IgD-negative memory B cell (primary cell): ENCODE measurements at regions not wholly inside any gene's neighbourhood (a gene's known extent, or its start where the extent isn't known, plus 50 kb on each side); places are given as distances from the start of the nearest gene placed in this dataset.

Source experiments
- H3K27ac Mint-ChIP-seq, 3 donors: one replicate each; pipeline ENCODE4 v1.8.0; 2020 to 2022; ENCODE audit warnings: mild to moderate bottlenecking in 3 of 3, mixed read lengths in 3 of 3, moderate library complexity in 1 of 3
- H3K27me3 Mint-ChIP-seq: one replicate; pipeline ENCODE4 v1.8.0; 2021; ENCODE audit warnings: mixed read lengths
- H3K36me3 Mint-ChIP-seq: one replicate; pipeline ENCODE4 v1.8.0; 2020; ENCODE audit warnings: mild to moderate bottlenecking, mixed read lengths
- H3K4me1 Mint-ChIP-seq, 3 donors: one replicate each; pipeline ENCODE4 v1.8.0; 2020 to 2022; ENCODE audit warnings: mixed read lengths in 3 of 3, mild to moderate bottlenecking in 1 of 3
- H3K4me3 Mint-ChIP-seq, 4 donors: one replicate each; pipeline ENCODE4 v1.8.0; 2020 to 2022; ENCODE audit warnings: mild to moderate bottlenecking in 4 of 4, mixed read lengths in 4 of 4, moderate library complexity in 3 of 4
- H3K9me3 Mint-ChIP-seq, 3 donors: one replicate each; pipeline ENCODE4 v1.8.0; 2020 to 2021; ENCODE audit warnings: mixed read lengths in 3 of 3, mild to moderate bottlenecking in 1 of 3

- Mint-ChIP-seq H3K9me3 (peaks cover 0 to 3% (median 0%) of the 10 kb centered on the region in 3 donors), H3K27me3 (peaks cover 8% of the 10 kb centered on the region), H3K4me1 (no peaks in the 10 kb centered on the region), H3K36me3 (no peaks in the 10 kb centered on the region), H3K27ac (no peak overlapping the region), H3K4me3 (no peak overlapping the region)
Observed at GRCh38 chr9:2984491-2984890, 140.6 kb upstream of the PUM3 start.

DNA sequence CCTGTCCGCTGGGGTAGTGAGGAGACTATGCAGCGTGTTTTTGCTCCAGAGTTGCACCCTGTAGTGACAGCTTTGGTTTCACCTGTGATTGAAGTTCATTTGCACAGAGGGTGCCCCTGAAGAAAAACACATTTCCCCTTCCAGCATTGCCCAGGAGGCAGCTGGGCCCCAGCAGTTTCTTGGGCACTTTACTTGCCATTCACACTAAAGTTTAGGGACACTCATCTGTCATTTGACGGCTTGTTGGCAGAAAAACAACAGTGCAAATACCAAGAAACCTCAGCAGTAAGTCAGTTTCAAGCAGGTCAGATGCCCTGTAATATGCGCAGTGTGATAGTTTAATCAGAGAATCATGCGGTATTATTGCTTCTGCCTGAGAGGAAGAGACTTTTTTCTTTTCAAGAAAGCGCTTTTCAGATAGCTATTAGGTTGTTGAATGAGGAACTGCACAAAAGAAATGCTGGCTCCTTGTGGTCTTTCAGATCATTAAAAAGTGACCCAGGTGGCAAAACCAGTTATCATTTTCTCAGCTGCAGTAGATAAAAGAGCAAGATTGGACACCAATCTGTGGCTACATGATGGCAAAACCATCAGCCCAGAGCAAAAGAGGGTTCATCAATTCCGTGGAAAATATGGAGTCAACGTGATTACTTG lies 136.2 kb upstream of the PUM3 start:
- H3K36me3 Mint-ChIP-seq = no peaks in the 10 kb centered on the region
- H3K27me3 Mint-ChIP-seq = peaks cover 1% of the 10 kb centered on the region
- H3K4me1 Mint-ChIP-seq = no peaks in the 10 kb centered on the region
- H3K27ac Mint-ChIP-seq = no peak overlapping the region
- no peak overlapping the region for H3K4me3 Mint-ChIP-seq
- H3K9me3 Mint-ChIP-seq = peaks cover 0 to 3% (median 3%) of the 10 kb centered on the region in 3 donors

DNA sequence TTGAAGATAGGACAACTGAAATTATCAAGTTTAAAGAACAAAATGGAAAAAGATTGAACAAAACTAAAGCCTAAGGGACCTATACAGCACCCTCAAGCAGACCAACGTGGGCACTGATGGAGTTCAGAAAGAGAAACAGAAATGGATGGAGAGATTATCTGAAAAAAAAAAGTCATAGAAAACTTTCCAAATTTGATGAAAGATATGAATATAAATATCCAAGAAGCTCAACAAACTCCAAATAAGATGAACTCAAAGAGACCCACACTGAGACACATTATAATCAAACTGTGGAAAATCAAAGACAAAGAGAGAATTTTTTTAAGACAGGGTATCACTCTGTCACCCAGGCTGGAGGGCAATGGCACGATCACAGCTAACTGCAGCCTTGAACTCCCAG lies 128.6 kb upstream of the PUM3 start:
- H3K27ac Mint-ChIP-seq = no peak overlapping the region
- no peaks in the 10 kb centered on the region for H3K27me3 Mint-ChIP-seq
- peaks cover 2 to 17% (median 16%) of the 10 kb centered on the region in 3 donors for H3K9me3 Mint-ChIP-seq
- no peaks in the 10 kb centered on the region for H3K4me1 Mint-ChIP-seq
- H3K4me3 Mint-ChIP-seq = no peak overlapping the region
- H3K36me3 Mint-ChIP-seq = no peaks in the 10 kb centered on the region

- H3K27me3 Mint-ChIP-seq = peaks cover 2% of the 10 kb centered on the region
- peaks cover 2 to 16% (median 13%) of the 10 kb centered on the region in 3 donors for H3K9me3 Mint-ChIP-seq
- H3K36me3 Mint-ChIP-seq = no peaks in the 10 kb centered on the region
- no peak overlapping the region for H3K4me3 Mint-ChIP-seq
- H3K27ac Mint-ChIP-seq = no peak overlapping the region
- H3K4me1 Mint-ChIP-seq = no peaks in the 10 kb centered on the region
Observed at GRCh38 chr9:2970864-2971263, 127.0 kb upstream of the PUM3 start.

DNA sequence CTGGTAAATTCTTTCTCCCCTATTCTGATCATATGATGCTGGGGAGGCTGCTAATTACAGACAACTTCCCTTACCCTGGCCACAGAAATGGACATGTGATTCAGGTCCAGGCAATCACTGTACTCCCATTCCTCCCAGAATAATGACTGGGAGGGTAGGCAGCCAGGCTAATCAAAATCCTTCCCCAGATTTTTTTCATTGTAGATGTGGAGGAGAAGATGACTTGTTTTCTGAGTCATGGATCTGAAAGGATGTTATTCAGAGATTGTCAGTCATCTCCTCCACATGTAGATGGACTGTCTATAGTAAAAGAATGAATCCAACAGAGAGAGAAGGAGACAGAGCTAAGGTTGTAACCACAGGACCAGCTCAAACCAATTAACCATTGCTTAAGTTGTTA lies 123.9 kb upstream of the PUM3 start:
- Mint-ChIP-seq H3K4me1 (no peaks in the 10 kb centered on the region), H3K9me3 (peaks cover 0 to 13% (median 11%) of the 10 kb centered on the region in 3 donors), H3K4me3 (no peak overlapping the region), H3K27me3 (peaks cover 4% of the 10 kb centered on the region), H3K36me3 (no peaks in the 10 kb centered on the region), H3K27ac (no peak overlapping the region)

DNA sequence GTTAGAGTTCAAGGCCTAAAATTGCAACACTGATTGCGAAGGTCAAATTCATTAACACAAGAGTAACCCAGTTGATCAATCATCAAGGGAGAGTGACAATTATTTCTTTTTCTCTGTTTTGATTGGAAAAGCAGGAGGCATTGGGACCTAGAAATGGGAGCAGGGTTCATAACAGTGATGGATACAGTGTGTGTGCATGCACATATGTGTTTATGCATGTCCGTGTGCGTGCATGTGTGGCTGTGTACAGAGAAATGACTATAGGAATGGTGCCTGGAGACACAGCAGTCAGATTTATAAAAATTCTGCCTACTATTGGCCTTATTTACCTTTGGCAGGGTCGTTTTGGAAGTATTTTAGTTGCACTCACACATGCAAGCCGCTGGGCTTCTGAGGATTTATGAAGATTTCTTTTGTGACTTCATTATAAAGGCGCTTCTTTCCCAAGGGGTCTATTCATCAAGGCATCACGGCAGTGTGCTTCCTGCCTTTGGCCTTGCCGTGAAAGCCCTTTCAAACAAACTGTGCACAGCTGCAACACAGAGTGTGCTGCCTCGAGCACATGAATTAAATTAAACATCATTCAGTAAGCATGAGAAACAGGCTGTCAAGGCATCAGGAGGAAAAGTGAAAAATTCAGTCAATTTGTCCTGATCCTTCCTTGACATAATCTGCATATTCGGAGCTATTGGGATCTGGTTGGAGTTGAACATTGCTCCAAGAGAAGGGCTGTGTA lies 122.8 kb upstream of the PUM3 start:
- Mint-ChIP-seq H3K27me3 (peaks cover 4% of the 10 kb centered on the region), H3K27ac (no peak overlapping the region), H3K36me3 (no peaks in the 10 kb centered on the region), H3K4me1 (no peaks in the 10 kb centered on the region), H3K9me3 (peaks cover 0 to 6% (median 5%) of the 10 kb centered on the region in 3 donors), H3K4me3 (no peak overlapping the region)

DNA sequence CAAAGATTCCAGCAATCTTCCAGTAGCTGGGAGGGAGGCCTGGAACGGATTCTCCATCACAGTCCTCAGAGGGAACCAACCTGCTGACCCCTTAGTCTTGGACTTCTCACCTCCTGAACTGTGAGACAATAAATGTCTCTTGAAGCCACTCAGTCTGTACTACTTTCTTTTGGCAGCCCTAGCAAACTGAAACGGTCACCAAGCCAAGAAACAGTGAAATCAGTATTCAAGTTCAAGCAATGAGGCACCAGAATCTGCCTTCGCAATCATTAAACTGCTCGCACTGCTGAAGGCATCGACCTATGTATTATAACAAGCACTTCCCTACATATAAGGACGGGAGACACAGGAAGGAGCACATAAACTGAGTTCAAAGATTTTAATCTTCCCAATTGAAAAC lies 120.6 kb upstream of the PUM3 start:
- H3K9me3 Mint-ChIP-seq = peaks cover 0 to 2% (median 0%) of the 10 kb centered on the region in 3 donors
- no peaks in the 10 kb centered on the region for H3K4me1 Mint-ChIP-seq
- no peaks in the 10 kb centered on the region for H3K36me3 Mint-ChIP-seq
- H3K4me3 Mint-ChIP-seq = no peak overlapping the region
- no peak overlapping the region for H3K27ac Mint-ChIP-seq
- H3K27me3 Mint-ChIP-seq = peaks cover 4% of the 10 kb centered on the region

DNA sequence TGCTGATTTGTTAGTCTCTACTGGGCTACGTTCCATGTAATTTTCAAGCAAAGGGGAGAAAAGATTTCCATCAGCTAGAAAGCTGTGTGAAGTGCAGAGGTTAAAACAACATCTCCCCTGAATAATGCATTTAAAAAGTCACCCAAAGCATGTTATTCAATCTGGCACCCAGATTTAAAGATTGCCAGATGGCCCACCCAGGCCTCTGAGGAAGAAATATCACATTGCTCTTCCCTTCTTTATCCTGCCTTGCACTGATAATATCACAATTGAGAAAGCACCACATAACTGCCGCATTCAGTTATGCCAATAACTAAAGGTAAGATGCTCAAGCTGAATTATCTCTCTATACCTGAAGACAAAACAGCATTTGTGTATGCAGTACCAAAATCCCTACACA lies 119.4 kb upstream of the PUM3 start:
- Mint-ChIP-seq H3K27ac (no peak overlapping the region), H3K27me3 (peaks cover 5% of the 10 kb centered on the region), H3K36me3 (no peaks in the 10 kb centered on the region), H3K4me1 (no peaks in the 10 kb centered on the region), H3K4me3 (no peak overlapping the region), H3K9me3 (peaks cover 0 to 1% (median 0%) of the 10 kb centered on the region in 3 donors)

- peaks cover 7% of the 10 kb centered on the region for H3K27me3 Mint-ChIP-seq
- no peaks in the 10 kb centered on the region for H3K9me3 Mint-ChIP-seq
- H3K4me3 Mint-ChIP-seq = no peak overlapping the region
- H3K36me3 Mint-ChIP-seq = no peaks in the 10 kb centered on the region
- no peak overlapping the region for H3K27ac Mint-ChIP-seq
- H3K4me1 Mint-ChIP-seq = no peaks in the 10 kb centered on the region
Observed at GRCh38 chr9:2962471-2963172, 118.7 kb upstream of the PUM3 start.

- Mint-ChIP-seq H3K27ac (no peak overlapping the region), H3K9me3 (no peaks in the 10 kb centered on the region), H3K4me3 (no peak overlapping the region), H3K27me3 (peaks cover 4% of the 10 kb centered on the region), H3K36me3 (no peaks in the 10 kb centered on the region), H3K4me1 (no peaks in the 10 kb centered on the region)
Observed at GRCh38 chr9:2958219-2958618, 114.3 kb upstream of the PUM3 start.

GRCh38 chr9:2957656-2958200 lies 113.8 kb upstream of the PUM3 start:
- peaks cover 7% of the 10 kb centered on the region for H3K27me3 Mint-ChIP-seq
- no peak overlapping the region for H3K27ac Mint-ChIP-seq
- no peaks in the 10 kb centered on the region for H3K9me3 Mint-ChIP-seq
- H3K4me1 Mint-ChIP-seq = no peaks in the 10 kb centered on the region
- H3K36me3 Mint-ChIP-seq = no peaks in the 10 kb centered on the region
- H3K4me3 Mint-ChIP-seq = no peak overlapping the region

DNA sequence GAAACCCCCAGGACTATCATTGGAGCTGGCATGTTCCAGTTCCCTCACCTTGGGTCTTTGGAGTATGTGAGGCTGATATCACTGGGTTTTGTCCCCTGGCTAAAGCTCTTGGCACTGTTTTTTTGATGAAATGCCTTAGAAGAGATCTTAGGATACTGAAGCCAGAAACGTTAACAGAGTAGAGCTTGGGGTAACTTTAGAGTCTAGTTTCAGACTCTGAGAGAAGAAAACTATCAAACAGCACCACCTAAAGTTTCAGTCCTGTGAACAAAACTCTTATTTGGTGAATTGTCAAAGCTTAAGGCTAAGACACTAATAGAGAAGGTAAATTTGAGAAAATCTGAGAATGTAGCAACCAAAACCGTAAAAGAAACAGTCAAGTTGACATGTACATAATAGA lies 111.7 kb upstream of the PUM3 start:
- Mint-ChIP-seq H3K4me1 (no peaks in the 10 kb centered on the region), H3K36me3 (no peaks in the 10 kb centered on the region), H3K9me3 (no peaks in the 10 kb centered on the region), H3K27me3 (peaks cover 10% of the 10 kb centered on the region), H3K27ac (no peak overlapping the region), H3K4me3 (no peak overlapping the region)

DNA sequence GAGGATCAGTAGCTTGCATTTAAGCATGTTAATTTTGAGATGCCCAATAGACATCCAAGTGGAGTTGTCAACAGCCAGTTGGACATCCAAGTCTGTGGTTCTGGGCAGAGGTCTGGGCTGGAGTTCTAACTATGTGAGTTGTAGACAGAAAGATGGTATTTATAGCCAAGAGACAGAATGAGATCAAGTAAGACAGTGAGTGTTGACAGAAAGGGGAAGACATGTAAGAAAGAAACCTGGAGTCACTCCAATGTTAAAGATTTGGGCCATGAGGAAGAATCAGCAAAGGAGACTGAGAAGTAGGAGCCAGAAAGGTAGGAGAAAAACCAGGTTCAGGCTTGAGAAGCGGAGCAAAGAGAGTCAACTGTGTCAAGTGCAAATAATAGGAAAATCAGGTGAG lies 95.5 kb upstream of the PUM3 start:
- Mint-ChIP-seq H3K4me1 (no peaks in the 10 kb centered on the region), H3K4me3 (no peak overlapping the region), H3K27me3 (peaks cover 4% of the 10 kb centered on the region), H3K36me3 (peaks cover 2% of the 10 kb centered on the region), H3K27ac (no peak overlapping the region), H3K9me3 (peaks cover 0 to 2% (median 0%) of the 10 kb centered on the region in 3 donors)

DNA sequence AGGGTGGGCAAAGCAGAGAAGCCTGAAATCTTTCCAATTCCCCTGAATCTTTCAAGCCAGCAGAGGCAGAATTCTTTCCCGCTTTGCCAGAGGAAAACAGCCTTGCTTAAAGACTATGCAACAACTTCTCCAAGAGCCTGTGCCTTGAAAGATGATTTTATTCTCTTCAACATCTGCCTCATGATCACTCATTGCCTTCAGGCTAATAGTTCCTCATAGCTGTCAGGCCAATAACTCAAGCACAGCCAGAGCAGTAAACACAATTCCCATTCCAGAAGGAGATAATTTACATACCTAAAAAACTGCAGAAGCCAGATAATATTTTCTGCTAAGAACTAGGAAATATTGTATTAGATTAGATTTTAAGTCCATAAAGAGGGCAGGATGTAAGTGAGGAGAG lies 92.3 kb upstream of the PUM3 start:
- no peak overlapping the region for H3K4me3 Mint-ChIP-seq
- peaks cover 4% of the 10 kb centered on the region for H3K27me3 Mint-ChIP-seq
- no peaks in the 10 kb centered on the region for H3K36me3 Mint-ChIP-seq

GRCh38 chr9:2934883-2935282 lies 91.0 kb upstream of the PUM3 start:
- no peak overlapping the region for H3K27ac Mint-ChIP-seq
- H3K36me3 Mint-ChIP-seq = no peaks in the 10 kb centered on the region
- H3K9me3 Mint-ChIP-seq = peaks cover 0 to 1% (median 0%) of the 10 kb centered on the region in 3 donors
- no peaks in the 10 kb centered on the region for H3K4me1 Mint-ChIP-seq
- peaks cover 4% of the 10 kb centered on the region for H3K27me3 Mint-ChIP-seq
- no peak overlapping the region for H3K4me3 Mint-ChIP-seq

More for the DNA sequence above, 92.3 kb upstream of the PUM3 start:
- Mint-ChIP-seq H3K4me1 (no peaks in the 10 kb centered on the region), H3K9me3 (peaks cover 0 to 1% (median 0%) of the 10 kb centered on the region in 3 donors), H3K27ac (no peak overlapping the region)
